ENCODE measurements at regions not wholly inside any gene's neighbourhood (a gene's known extent, or its start where the extent isn't known, plus 50 kb on each side); places are given as distances from the start of the nearest gene placed in this dataset.

GRCh38 chr16:65867276-65867960, 499.1 kb upstream of the CDH5 start:
- H3K27ac Mint-ChIP-seq: no peak overlapping the region
- ATAC-seq (ENCODE audit: low read depth): no peak
- H3K4me3 Mint-ChIP-seq: no peak overlapping the region
- H3K9me3 Mint-ChIP-seq: peaks cover 7% of the 10 kb centered on the region
- no peak for DNase-seq (ENCODE audit: low spot score in 2 of 2)
- no peaks in the 10 kb centered on the region for H3K36me3 Mint-ChIP-seq
- no peaks in the 10 kb centered on the region for H3K4me1 Mint-ChIP-seq
- no peaks in the 10 kb centered on the region for H3K27me3 Mint-ChIP-seq

- no peaks in the 10 kb centered on the region for H3K4me1 Mint-ChIP-seq
- no peak overlapping the region for H3K27ac Mint-ChIP-seq
- no peak for DNase-seq (ENCODE audit: low spot score in 2 of 2)
- peaks cover 9% of the 10 kb centered on the region for H3K9me3 Mint-ChIP-seq
- no peak overlapping the region for H3K4me3 Mint-ChIP-seq
- no peak for ATAC-seq (ENCODE audit: low read depth)
- no peaks in the 10 kb centered on the region for H3K36me3 Mint-ChIP-seq
- H3K27me3 Mint-ChIP-seq: peaks cover 2% of the 10 kb centered on the region
These were observed 503.3 kb upstream of the CDH5 start for GRCh38 chr16:65863236-65863635.

GRCh38 chr16:65861131-65861731, 505.3 kb upstream of the CDH5 start:
- Mint-ChIP-seq H3K4me3 (no peak overlapping the region), H3K27ac (no peak overlapping the region), H3K36me3 (no peaks in the 10 kb centered on the region), H3K4me1 (no peaks in the 10 kb centered on the region), H3K27me3 (peaks cover 2% of the 10 kb centered on the region), H3K9me3 (peaks cover 9% of the 10 kb centered on the region)
- no peak for ATAC-seq (ENCODE audit: low read depth)
- DNase-seq (ENCODE audit: low spot score in 2 of 2): no peak

- DNase-seq (ENCODE audit: low spot score in 2 of 2) (no peak), ATAC-seq (ENCODE audit: low read depth) (no peak)
- Mint-ChIP-seq H3K9me3 (peaks cover 7% of the 10 kb centered on the region), H3K4me1 (no peaks in the 10 kb centered on the region), H3K27me3 (peaks cover 2% of the 10 kb centered on the region), H3K4me3 (no peak overlapping the region), H3K36me3 (no peaks in the 10 kb centered on the region), H3K27ac (no peak overlapping the region)
These were observed 511.0 kb upstream of the CDH5 start for GRCh38 chr16:65855171-65856145.

GRCh38 chr16:65846210-65846602, 520.3 kb upstream of the CDH5 start:
- Mint-ChIP-seq H3K27ac (no peak overlapping the region), H3K9me3 (peaks cover 6% of the 10 kb centered on the region), H3K27me3 (peaks cover 3% of the 10 kb centered on the region), H3K4me3 (no peak overlapping the region), H3K36me3 (no peaks in the 10 kb centered on the region), H3K4me1 (no peaks in the 10 kb centered on the region)
- DNase-seq (ENCODE audit: low spot score in 2 of 2): no peak
- ATAC-seq (ENCODE audit: low read depth): no peak

GRCh38 chr16:65845466-65846209, 520.9 kb upstream of the CDH5 start:
- H3K4me1 Mint-ChIP-seq: no peaks in the 10 kb centered on the region
- H3K4me3 Mint-ChIP-seq: no peak overlapping the region
- no peaks in the 10 kb centered on the region for H3K36me3 Mint-ChIP-seq
- H3K9me3 Mint-ChIP-seq: peaks cover 6% of the 10 kb centered on the region
- DNase-seq (ENCODE audit: low spot score in 2 of 2) (no peak), ATAC-seq (ENCODE audit: low read depth) (no peak)
- H3K27me3 Mint-ChIP-seq: peaks cover 3% of the 10 kb centered on the region
- no peak overlapping the region for H3K27ac Mint-ChIP-seq

- Mint-ChIP-seq H3K36me3 (no peaks in the 10 kb centered on the region), H3K4me1 (no peaks in the 10 kb centered on the region), H3K27me3 (peaks cover 3% of the 10 kb centered on the region), H3K27ac (no peak overlapping the region), H3K9me3 (peaks cover 4% of the 10 kb centered on the region), H3K4me3 (no peak overlapping the region)
- no peak for DNase-seq (ENCODE audit: low spot score in 2 of 2)
- no peak for ATAC-seq (ENCODE audit: low read depth)
These were observed 522.5 kb upstream of the CDH5 start for GRCh38 chr16:65843941-65844340.

- ATAC-seq (ENCODE audit: low read depth) (no peak), DNase-seq (ENCODE audit: low spot score in 2 of 2) (no peak)
- Mint-ChIP-seq H3K27me3 (peaks cover 3% of the 10 kb centered on the region), H3K9me3 (peaks cover 4% of the 10 kb centered on the region), H3K4me3 (no peak overlapping the region), H3K4me1 (no peaks in the 10 kb centered on the region), H3K36me3 (no peaks in the 10 kb centered on the region), H3K27ac (no peak overlapping the region)
These were observed 524.4 kb upstream of the CDH5 start for GRCh38 chr16:65842067-65842466.

GRCh38 chr16:65838001-65838400, 528.5 kb upstream of the CDH5 start:
- Mint-ChIP-seq H3K36me3 (no peaks in the 10 kb centered on the region), H3K4me3 (no peak overlapping the region), H3K27me3 (peaks cover 3% of the 10 kb centered on the region), H3K4me1 (no peaks in the 10 kb centered on the region), H3K9me3 (peaks cover 5% of the 10 kb centered on the region), H3K27ac (no peak overlapping the region)
- no peak for DNase-seq (ENCODE audit: low spot score in 2 of 2)
- no peak for ATAC-seq (ENCODE audit: low read depth)

- DNase-seq (ENCODE audit: low spot score in 2 of 2): no peak
- ATAC-seq (ENCODE audit: low read depth): no peak
- Mint-ChIP-seq H3K36me3 (no peaks in the 10 kb centered on the region), H3K27me3 (peaks cover 3% of the 10 kb centered on the region), H3K9me3 (peaks cover 4% of the 10 kb centered on the region), H3K4me1 (no peaks in the 10 kb centered on the region), H3K27ac (no peak overlapping the region), H3K4me3 (no peak overlapping the region)
These were observed 529.0 kb upstream of the CDH5 start for GRCh38 chr16:65837464-65837863.

- no peak overlapping the region for H3K4me3 Mint-ChIP-seq
- H3K4me1 Mint-ChIP-seq: no peaks in the 10 kb centered on the region
- no peak overlapping the region for H3K27ac Mint-ChIP-seq
- no peak for DNase-seq (ENCODE audit: low spot score in 2 of 2)
- ATAC-seq (ENCODE audit: low read depth): no peak
- H3K27me3 Mint-ChIP-seq: no peaks in the 10 kb centered on the region
- peaks cover 1% of the 10 kb centered on the region for H3K9me3 Mint-ChIP-seq
- no peaks in the 10 kb centered on the region for H3K36me3 Mint-ChIP-seq
These were observed 531.8 kb upstream of the CDH5 start for GRCh38 chr16:65834688-65835087.

- no peak overlapping the region for H3K4me3 Mint-ChIP-seq
- H3K9me3 Mint-ChIP-seq: peaks cover 1% of the 10 kb centered on the region
- DNase-seq (ENCODE audit: low spot score in 2 of 2) (no peak), ATAC-seq (ENCODE audit: low read depth) (no peak)
- H3K4me1 Mint-ChIP-seq: no peaks in the 10 kb centered on the region
- no peaks in the 10 kb centered on the region for H3K27me3 Mint-ChIP-seq
- H3K27ac Mint-ChIP-seq: no peak overlapping the region
- no peaks in the 10 kb centered on the region for H3K36me3 Mint-ChIP-seq
These were observed 533.2 kb upstream of the CDH5 start for GRCh38 chr16:65833171-65833871.

GRCh38 chr16:65832679-65833078, 533.8 kb upstream of the CDH5 start:
- peaks cover 1% of the 10 kb centered on the region for H3K9me3 Mint-ChIP-seq
- H3K4me3 Mint-ChIP-seq: no peak overlapping the region
- DNase-seq (ENCODE audit: low spot score in 2 of 2) (no peak), ATAC-seq (ENCODE audit: low read depth) (no peak)
- H3K4me1 Mint-ChIP-seq: no peaks in the 10 kb centered on the region
- no peak overlapping the region for H3K27ac Mint-ChIP-seq
- no peaks in the 10 kb centered on the region for H3K27me3 Mint-ChIP-seq
- H3K36me3 Mint-ChIP-seq: no peaks in the 10 kb centered on the region
